Stimulated activated CD8-positive, alpha-beta memory T cell treated with anti-CD3 and anti-CD28 coated beads, Interleukin-2, amount 100 ng/mL, for 1 hour (primary cell): ENCODE measurements at regions not wholly inside any gene's neighbourhood (a gene's known extent, or its start where the extent isn't known, plus 50 kb on each side); places are given as distances from the start of the nearest gene placed in this dataset.
"Not testable (repeated sequence)": the region's sequence is repeated elsewhere in the genome, so short reads cannot be mapped to it uniquely, and the experiment has no call there.

ENCODE experiments used
- DNase-seq, 2 donors: peaks; one replicate each; pipeline ENCODE4 v3.0.0-alpha.2; 2020; ENCODE audit warnings: low read depth in 2 of 2

GRCh38 chr3:101141135-101141534 is 147.9 kb upstream of the ABI3BP start:
- no peak for DNase-seq

GRCh38 chr3:101138817-101139216 is 145.6 kb upstream of the ABI3BP start:
- no peak for DNase-seq

GRCh38 chr3:101134331-101134730 is 141.1 kb upstream of the ABI3BP start:
- DNase-seq: no peak

- DNase-seq: no peak
Measured at GRCh38 chr3:101133652-101134051, 140.4 kb upstream of the ABI3BP start.

GRCh38 chr3:101133197-101133596 is 140.0 kb upstream of the ABI3BP start:
- DNase-seq: not testable (repeated sequence)

GRCh38 chr3:101131767-101132166 is 138.5 kb upstream of the ABI3BP start:
- no peak for DNase-seq

- no peak for DNase-seq
Measured at GRCh38 chr3:101128786-101129185, 135.6 kb upstream of the ABI3BP start.

- DNase-seq: no peak
Measured at GRCh38 chr3:101128001-101128400, 134.8 kb upstream of the ABI3BP start.

- DNase-seq: no peak
Measured at GRCh38 chr3:101124125-101124524, 130.9 kb upstream of the ABI3BP start.

GRCh38 chr3:101123081-101123480 is 129.9 kb upstream of the ABI3BP start:
- DNase-seq: no peak

- no peak for DNase-seq
Measured at GRCh38 chr3:101122681-101123080, 129.5 kb upstream of the ABI3BP start.

- DNase-seq: no peak
Measured at GRCh38 chr3:101120039-101120438, 126.8 kb upstream of the ABI3BP start.

- DNase-seq: no peak
Measured at GRCh38 chr3:101119535-101119934, 126.3 kb upstream of the ABI3BP start.

- no peak for DNase-seq
Measured at GRCh38 chr3:101117980-101118379, 124.8 kb upstream of the ABI3BP start.

- no peak for DNase-seq
Measured at GRCh38 chr3:101117465-101117864, 124.2 kb upstream of the ABI3BP start.

GRCh38 chr3:101110295-101110694 is 117.1 kb upstream of the ABI3BP start:
- DNase-seq: not testable (repeated sequence)

GRCh38 chr3:101104321-101104720 is 111.1 kb upstream of the ABI3BP start:
- DNase-seq: no peak

- no peak for DNase-seq
Measured at GRCh38 chr3:101102678-101103296, 109.6 kb upstream of the ABI3BP start.

GRCh38 chr3:101100361-101101009 is 107.3 kb upstream of the ABI3BP start:
- DNase-seq: no peak

GRCh38 chr3:101099791-101100190 is 106.6 kb upstream of the ABI3BP start:
- no peak for DNase-seq

- no peak for DNase-seq
Measured at GRCh38 chr3:101096444-101096843, 103.2 kb upstream of the ABI3BP start.

- DNase-seq: no peak
Measured at GRCh38 chr3:101095693-101096430, 102.6 kb upstream of the ABI3BP start.

- no peak for DNase-seq
Measured at GRCh38 chr3:101091489-101091888, 98.3 kb upstream of the ABI3BP start.
